HCEC 1CT (cell line): ENCODE measurements at regions not wholly inside any gene's neighbourhood (a gene's known extent, or its start where the extent isn't known, plus 50 kb on each side); places are given as distances from the start of the nearest gene placed in this dataset.
"Not testable (repeated sequence)": the region's sequence is repeated elsewhere in the genome, so short reads cannot be mapped to it uniquely, and the experiment has no call there.

Experiments used
- DNase-seq: peaks from one replicate; pipeline ENCODE4 v3.0.0-alpha.2; 2017

GRCh38 chr2:60355849-60356261 is 197.6 kb downstream of the BCL11A start:
- DNase-seq, result no peak

DNA sequence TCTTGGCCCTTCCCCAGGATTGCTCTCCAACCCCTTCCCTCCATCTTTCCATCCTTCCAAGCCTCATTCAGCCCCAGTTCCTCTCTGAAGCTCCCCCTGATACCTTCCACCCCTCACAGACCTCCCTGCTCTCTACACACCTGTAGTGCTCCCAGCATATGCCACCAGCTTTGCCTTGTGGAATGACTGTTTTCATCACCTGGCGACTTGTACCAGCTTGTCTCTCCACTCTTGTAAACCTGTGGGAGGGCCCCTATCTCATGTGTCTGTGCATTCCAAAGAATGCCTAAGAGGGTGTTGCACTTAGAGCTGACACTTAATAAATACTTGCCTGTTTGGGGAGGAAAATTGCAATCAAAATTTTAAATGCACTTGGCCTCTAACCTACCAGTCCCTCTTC is 198.7 kb downstream of the BCL11A start:
- no peak for DNase-seq

DNA sequence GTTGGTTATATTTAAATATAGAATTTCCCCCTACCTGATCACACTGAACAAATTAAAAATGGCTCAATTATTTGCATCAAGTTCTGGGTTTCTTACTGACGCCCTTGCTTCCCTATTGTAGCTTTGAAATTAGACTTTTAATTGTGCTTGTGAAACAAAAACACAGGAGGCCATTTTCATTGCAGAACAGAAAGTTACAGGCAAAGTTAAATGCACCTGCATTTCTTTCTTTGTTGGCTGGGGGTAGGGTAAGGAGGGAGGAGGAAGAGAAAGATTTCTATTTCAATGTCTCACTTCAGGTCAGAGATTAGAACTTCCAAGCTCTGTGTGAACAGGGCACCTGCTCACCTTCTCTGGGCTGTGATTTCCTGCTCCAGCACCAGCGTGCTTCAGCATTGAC is 199.6 kb downstream of the BCL11A start:
- DNase-seq, result no peak

DNA sequence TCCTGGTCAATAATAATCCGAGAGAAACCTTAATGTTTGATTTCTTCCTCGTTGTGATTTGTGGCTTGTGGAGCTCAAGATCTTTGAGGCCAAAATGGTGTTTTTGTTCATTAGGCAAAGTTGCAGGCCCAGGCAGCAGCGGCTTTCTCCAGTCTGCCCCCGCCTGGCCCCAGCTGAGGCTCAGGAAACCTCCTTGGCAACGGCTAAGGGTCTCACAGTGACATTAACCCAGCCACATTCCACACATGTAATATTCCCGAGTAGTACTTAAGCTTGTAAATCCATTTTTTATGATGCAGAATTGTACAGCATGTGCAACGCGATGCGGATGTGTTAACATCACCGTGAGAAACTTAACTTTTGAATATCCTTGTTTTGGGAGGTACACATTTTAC is 200.1 kb downstream of the BCL11A start:
- DNase-seq, result no peak

GRCh38 chr2:60352491-60353405 is 200.7 kb downstream of the BCL11A start:
- DNase-seq, result no peak

GRCh38 chr2:60351802-60352201 is 201.7 kb downstream of the BCL11A start:
- DNase-seq, result no peak

- no peak for DNase-seq
Observed at GRCh38 chr2:60351321-60351720, 202.1 kb downstream of the BCL11A start.

- no peak for DNase-seq
Observed at GRCh38 chr2:60350791-60351190, 202.7 kb downstream of the BCL11A start.

GRCh38 chr2:60347781-60348180 is 205.7 kb downstream of the BCL11A start:
- no peak for DNase-seq

- DNase-seq, result not testable (repeated sequence)
Observed at GRCh38 chr2:60342491-60342890, 211.0 kb downstream of the BCL11A start.

GRCh38 chr2:60341151-60341550 is 212.3 kb downstream of the BCL11A start:
- DNase-seq, result no peak

- no peak for DNase-seq
Observed at GRCh38 chr2:60339286-60339685, 214.2 kb downstream of the BCL11A start.

DNA sequence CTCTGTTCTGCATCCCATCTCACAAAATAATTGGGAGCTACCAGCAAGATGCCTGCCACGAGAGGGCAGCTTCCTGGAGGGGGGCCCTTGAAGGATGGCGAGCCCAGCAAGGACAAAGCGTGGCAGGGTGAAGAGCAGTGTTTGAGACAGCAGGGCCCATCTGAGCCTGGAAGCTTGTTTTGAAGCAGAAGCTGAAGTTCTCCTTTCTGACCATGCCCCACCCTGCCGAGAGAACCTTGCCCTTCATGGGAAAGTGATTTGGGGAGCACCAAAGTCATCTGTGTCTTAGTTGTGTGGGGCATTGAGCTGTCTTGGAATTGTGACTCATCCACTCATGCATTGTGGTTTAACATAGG is 216.3 kb downstream of the BCL11A start:
- no peak for DNase-seq

GRCh38 chr2:60336442-60337141 is 216.9 kb downstream of the BCL11A start:
- no peak for DNase-seq

- no peak for DNase-seq
Observed at GRCh38 chr2:60335533-60336237, 217.8 kb downstream of the BCL11A start.

GRCh38 chr2:60334610-60335009 is 218.8 kb downstream of the BCL11A start:
- DNase-seq, result no peak

- DNase-seq, result no peak
Observed at GRCh38 chr2:60333264-60333663, 220.2 kb downstream of the BCL11A start.

- DNase-seq, result no peak
Observed at GRCh38 chr2:60331115-60331809, 222.2 kb downstream of the BCL11A start.

- DNase-seq, result no peak
Observed at GRCh38 chr2:60329225-60329624, 224.2 kb downstream of the BCL11A start.

DNA sequence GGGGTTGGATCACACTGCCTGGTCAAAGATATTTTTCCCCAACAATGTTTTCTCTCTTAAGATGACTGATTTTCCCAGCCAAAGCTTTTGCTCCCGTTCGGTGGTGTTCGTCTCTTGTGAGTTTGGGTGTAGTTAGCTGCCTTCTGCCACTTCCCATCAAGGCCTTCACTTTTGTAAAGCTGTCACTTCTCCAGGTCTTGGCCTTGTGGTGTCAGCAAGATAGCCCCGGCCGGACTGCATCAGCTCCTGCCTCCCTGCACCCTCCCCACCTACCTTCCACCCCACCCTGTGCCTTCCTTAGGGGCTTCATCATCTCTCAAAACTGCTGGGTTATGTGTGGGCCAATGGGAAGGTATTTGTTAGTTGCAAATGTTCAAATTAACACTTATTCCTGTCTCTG is 228.9 kb downstream of the BCL11A start:
- DNase-seq, result no peak

DNA sequence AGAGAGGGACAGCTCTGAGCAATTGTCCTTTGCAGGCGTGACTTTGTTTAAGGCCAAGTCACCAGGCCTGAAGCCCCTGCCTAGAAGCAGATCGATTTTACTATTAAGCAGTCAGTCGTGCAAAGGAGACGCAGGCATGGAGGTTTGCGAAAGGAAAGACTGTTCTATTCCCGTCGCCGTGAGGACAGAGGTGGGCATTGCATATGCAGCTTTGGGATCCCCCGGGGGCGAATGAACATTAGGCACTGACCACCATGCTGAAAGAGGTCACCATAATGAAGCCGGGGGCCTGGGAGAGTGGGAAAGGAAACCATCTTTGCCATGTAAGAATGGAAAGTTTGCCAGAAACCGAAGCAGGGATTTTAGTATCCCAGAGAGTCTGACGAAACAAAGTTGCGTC is 231.6 kb downstream of the BCL11A start:
- DNase-seq, result no peak

GRCh38 chr2:60320724-60321123 is 232.7 kb downstream of the BCL11A start:
- no peak for DNase-seq

DNA sequence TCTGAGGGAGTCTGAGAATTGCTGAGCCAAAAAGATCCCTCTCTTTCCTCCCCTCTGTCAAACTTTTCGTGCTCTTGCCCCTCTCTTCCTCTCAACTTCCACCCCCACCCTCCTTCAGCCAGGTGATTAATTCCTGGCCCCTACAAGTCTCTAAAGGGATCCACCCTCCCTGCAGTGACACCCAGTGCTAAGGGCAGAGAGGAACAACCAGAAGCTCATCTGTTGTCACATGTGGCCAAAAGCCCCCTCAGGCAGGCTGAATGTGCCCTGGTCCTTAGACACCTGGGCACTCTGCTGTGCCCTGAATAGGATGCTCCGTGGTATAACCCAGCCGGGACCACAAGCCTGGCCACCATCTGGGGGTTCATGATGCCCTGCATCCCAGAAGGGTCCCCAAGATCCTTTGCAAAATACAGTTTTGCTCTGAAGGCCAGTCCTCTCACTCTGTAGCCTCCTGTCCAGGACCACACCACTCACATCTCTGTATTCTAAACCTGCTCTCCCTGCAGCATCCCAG is 234.4 kb downstream of the BCL11A start:
- DNase-seq, result no peak
